Endodermal cell (in vitro differentiated cells): ENCODE measurements at regions not wholly inside any gene's neighbourhood (a gene's known extent, or its start where the extent isn't known, plus 50 kb on each side); places are given as distances from the start of the nearest gene placed in this dataset.
A peak's percentile ranks its signal among the peaks of the same experiment; 100 is the strongest.
"Not testable (repeated sequence)": the region's sequence is repeated elsewhere in the genome, so short reads cannot be mapped to it uniquely, and the experiment has no call there.

ENCODE experiments used
- DNase-seq: peaks from one replicate; pipeline ENCODE4 v3.0.0-alpha.2; 2017
- H3K27ac ChIP-seq: 2 replicates; pipeline ENCODE4 v1.5.1; 2013; ENCODE audit warnings: mild to moderate bottlenecking, low read depth, low read length, moderate library complexity
- H3K27me3 ChIP-seq: 2 replicates; pipeline ENCODE4 v1.6.1; 2013; ENCODE audit warnings: mild to moderate bottlenecking, low read length, moderate library complexity; ENCODE audit not compliant: insufficient read depth, control insufficient read depth, poor library complexity, severe bottlenecking
- H3K36me3 ChIP-seq: 2 replicates; pipeline ENCODE4 v1.7.0; 2013; ENCODE audit warnings: mild to moderate bottlenecking, low read length, moderate library complexity; ENCODE audit not compliant: control insufficient read depth, insufficient read depth
- H3K4me1 ChIP-seq: one replicate; pipeline ENCODE4 v1.7.0; 2013; ENCODE audit warnings: low read length; ENCODE audit not compliant: control insufficient read depth, insufficient read depth
- H3K4me3 ChIP-seq: 2 replicates; pipeline ENCODE4 v1.5.1; 2013; ENCODE audit warnings: mild to moderate bottlenecking, low read length, moderate library complexity
- H3K9ac ChIP-seq: 2 replicates; pipeline ENCODE4 v1.6.1; 2013; ENCODE audit warnings: mild to moderate bottlenecking, low read length, moderate library complexity; ENCODE audit not compliant: poor library complexity, severe bottlenecking; ENCODE audit errors: extremely low read depth
- H3K9me3 ChIP-seq: 2 replicates; pipeline ENCODE4 v1.6.1; 2013; ENCODE audit warnings: mild to moderate bottlenecking, low read length, moderate library complexity; ENCODE audit not compliant: control insufficient read depth
- H3K27ac Mint-ChIP-seq: 2 replicates; pipeline ENCODE4 v1.8.0; 2020; ENCODE audit warnings: mixed read lengths
- H3K27me3 Mint-ChIP-seq: 2 replicates; pipeline ENCODE4 v1.8.0; 2021; ENCODE audit warnings: mild to moderate bottlenecking, mixed read lengths; ENCODE audit not compliant: insufficient read depth
- H3K36me3 Mint-ChIP-seq: 2 replicates; pipeline ENCODE4 v1.8.0; 2020; ENCODE audit warnings: low read depth, mixed read lengths
- H3K4me1 Mint-ChIP-seq: 2 replicates; pipeline ENCODE4 v1.8.0; 2020; ENCODE audit warnings: mixed read lengths
- H3K4me3 Mint-ChIP-seq: 2 replicates; pipeline ENCODE4 v1.8.0; 2020; ENCODE audit warnings: mild to moderate bottlenecking, moderate library complexity, mixed read lengths
- H3K9me3 Mint-ChIP-seq: 2 replicates; pipeline ENCODE4 v1.8.0; 2020; ENCODE audit warnings: mild to moderate bottlenecking, mixed read lengths
- CTCF ChIP-seq: fragments of 200-600 bp; sonication (generic); conservative IDR thresholded peaks from 2 replicates; pipeline ENCODE4 v1.5.0; 2021; ENCODE audit warnings: antibody characterized with exemption, mild to moderate bottlenecking
- WGBS, 2 experiments: methylation state at CpG; one replicate each; pipeline versions ENCODE4 v1.1.5 to v1.1.7; 2013; ENCODE audit warnings: missing lambda C conversion rate in 2 of 2, mixed read lengths in 1 of 2; ENCODE audit not compliant: insufficient coverage in 1 of 2, insufficient read length in 1 of 2; 5-methylcytosine and 5-hydroxymethylcytosine counted together

GRCh38 chr13:37158481-37158880 lies 53.0 kb upstream of the CSNK1A1L start:
- Histone ChIP-seq H3K27ac (no peak overlapping the region), H3K4me3 (no peak overlapping the region), H3K4me1 (no peaks in the 10 kb centered on the region), H3K9ac (no peak overlapping the region), H3K27me3 (no peaks in the 10 kb centered on the region), H3K36me3 (no peaks in the 10 kb centered on the region), H3K9me3 (peaks cover 24% of the 10 kb centered on the region)
- Mint-ChIP-seq H3K36me3 (peaks cover 19% of the 10 kb centered on the region), H3K4me3 (no peak overlapping the region), H3K27ac (no peak overlapping the region), H3K9me3 (peaks cover 46% of the 10 kb centered on the region), H3K27me3 (no peaks in the 10 kb centered on the region), H3K4me1 (no peaks in the 10 kb centered on the region)
- TF ChIP-seq CTCF: no peak
- no peak for DNase-seq
- WGBS, 2 experiments: 90 to 94% methylated on average over 2 of the region's 2 CpGs

- Mint-ChIP-seq H3K4me3 (peak overlapping the region; percentile 51), H3K9me3 (peaks cover 36% of the 10 kb centered on the region), H3K27ac (peak overlapping the region; percentile 86), H3K36me3 (peaks cover 21% of the 10 kb centered on the region)
- H3K27ac ChIP-seq, H3K4me1 Mint-ChIP-seq, H3K27me3 Mint-ChIP-seq, DNase-seq, H3K4me1 ChIP-seq, H3K27me3 ChIP-seq, H3K9ac ChIP-seq, H3K4me3 ChIP-seq, H3K36me3 ChIP-seq: not testable (repeated sequence)
- 80 to 94% methylated on average over 1 to 21 of the region's 22 CpGs for WGBS, 2 experiments
- peaks cover 15% of the 10 kb centered on the region for H3K9me3 ChIP-seq
These were observed 50.2 kb upstream of the CSNK1A1L start for GRCh38 chr13:37155613-37156097.
